Fibroblast of lung (primary cell): ENCODE measurements at regions not wholly inside any gene's neighbourhood (a gene's known extent, or its start where the extent isn't known, plus 50 kb on each side); places are given as distances from the start of the nearest gene placed in this dataset.
A peak's percentile ranks its signal among the peaks of the same experiment; 100 is the strongest.

Experiments used
- DNase-seq, 2 donors: peaks; one replicate each; pipeline versions ENCODE4 v3.0.0 to v3.0.0-alpha.2; 2010; ENCODE audit warnings: low read depth in 2 of 2
- H2AFZ ChIP-seq: 2 replicates; pipeline ENCODE4 v1.5.1; 2012; ENCODE audit warnings: low read length, control low read depth, inconsistent platforms
- H3K27ac ChIP-seq: 2 replicates; pipeline ENCODE4 v1.5.1; 2011; ENCODE audit warnings: low read length, control low read depth; ENCODE audit not compliant: insufficient read depth
- H3K27me3 ChIP-seq: 2 replicates; pipeline ENCODE4 v1.5.1; 2011; ENCODE audit warnings: mild to moderate bottlenecking, low read length; ENCODE audit not compliant: control insufficient read depth, insufficient read depth
- H3K36me3 ChIP-seq: 2 replicates; pipeline ENCODE4 v1.5.1; 2011; ENCODE audit warnings: low read length; ENCODE audit not compliant: control insufficient read depth, insufficient read depth
- H3K4me1 ChIP-seq: 2 replicates; pipeline ENCODE4 v1.5.1; 2011; ENCODE audit warnings: low read length; ENCODE audit not compliant: control insufficient read depth, insufficient read depth; ENCODE audit errors: extremely low read depth
- H3K4me2 ChIP-seq: 2 replicates; pipeline ENCODE4 v1.5.1; 2011; ENCODE audit warnings: low read length, control low read depth; ENCODE audit not compliant: insufficient read depth; ENCODE audit errors: extremely low read depth
- H3K4me3 ChIP-seq, 4 experiments: fragments of 200-600 bp in 1 of 4; sonication (generic) in 1 of 4; replicated peaks in 1 of 4; 2 replicates each; pipeline ENCODE4 v1.5.1; 2011 to 2016; ENCODE audit warnings: low read length in 4 of 4, low read depth in 3 of 4, mild to moderate bottlenecking in 3 of 4, control low read depth in 2 of 4, inconsistent platforms in 1 of 4, mixed read lengths in 1 of 4; ENCODE audit not compliant: insufficient read depth in 1 of 4; ENCODE audit errors: control extremely low read depth in 1 of 4
- H3K79me2 ChIP-seq: 2 replicates; pipeline ENCODE4 v1.5.1; 2012; ENCODE audit warnings: mild to moderate bottlenecking, low read length, inconsistent platforms; ENCODE audit not compliant: control insufficient read depth, insufficient read depth
- H3K9ac ChIP-seq: 2 replicates; pipeline ENCODE4 v1.5.1; 2011; ENCODE audit warnings: mild to moderate bottlenecking, low read length, control low read depth; ENCODE audit not compliant: insufficient read depth
- H3K9me3 ChIP-seq: 2 replicates; pipeline ENCODE4 v1.5.1; 2012; ENCODE audit warnings: low read depth, low read length; ENCODE audit not compliant: control insufficient read depth, insufficient read depth
- H4K20me1 ChIP-seq: 2 replicates; pipeline ENCODE4 v1.5.1; 2011; ENCODE audit warnings: low read length; ENCODE audit not compliant: control insufficient read depth, insufficient read depth; ENCODE audit errors: extremely low read depth
- EZH2 ChIP-seq: IDR thresholded peaks from 2 replicates; pipeline ENCODE4 v1.5.1; 2012; ENCODE audit warnings: low read length, control low read depth, mild to moderate bottlenecking; ENCODE audit errors: missing control alignments
- TF ChIP-seq, protein P1 (sequence below), 2 donors: IDR thresholded peaks in 1 of 2; conservative IDR thresholded peaks in 1 of 2; 1 replicate in 1 of 2; 2 replicates in 1 of 2; pipeline ENCODE4 v1.5.1; 2011 to 2012; ENCODE audit warnings: low read length in 2 of 2, control low read depth in 1 of 2, inconsistent platforms in 1 of 2, low read depth in 1 of 2, mild to moderate bottlenecking in 1 of 2

DNA sequence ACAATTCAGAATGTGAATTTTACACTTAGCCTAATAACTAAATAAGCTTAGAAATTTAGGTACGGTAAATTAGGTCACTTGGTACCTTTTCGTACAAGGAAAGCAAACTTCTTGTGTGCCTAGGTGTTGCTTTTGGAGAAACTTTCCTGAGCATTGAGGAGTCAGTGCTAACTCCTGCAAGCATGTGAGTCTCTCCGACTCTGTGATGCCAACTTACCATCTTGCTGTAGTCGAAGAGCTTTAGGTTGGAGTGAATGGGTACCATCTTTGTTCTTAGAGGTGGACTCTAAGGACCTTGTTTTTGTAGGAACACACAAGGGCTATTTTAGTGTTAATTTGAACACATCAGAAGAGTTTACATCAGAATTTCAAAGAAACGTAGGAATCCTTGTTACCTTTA lies 688.9 kb downstream of the USP25 start:
- H3K9ac ChIP-seq = no peak overlapping the region
- DNase-seq = peak in 1 of 2 donors; percentile 18
- no peaks in the 10 kb centered on the region for H3K9me3 ChIP-seq
- H4K20me1 ChIP-seq = no peaks in the 10 kb centered on the region
- H3K4me1 ChIP-seq = no peaks in the 10 kb centered on the region
- H3K4me2 ChIP-seq = no peak overlapping the region
- TF ChIP-seq, protein P1, sequence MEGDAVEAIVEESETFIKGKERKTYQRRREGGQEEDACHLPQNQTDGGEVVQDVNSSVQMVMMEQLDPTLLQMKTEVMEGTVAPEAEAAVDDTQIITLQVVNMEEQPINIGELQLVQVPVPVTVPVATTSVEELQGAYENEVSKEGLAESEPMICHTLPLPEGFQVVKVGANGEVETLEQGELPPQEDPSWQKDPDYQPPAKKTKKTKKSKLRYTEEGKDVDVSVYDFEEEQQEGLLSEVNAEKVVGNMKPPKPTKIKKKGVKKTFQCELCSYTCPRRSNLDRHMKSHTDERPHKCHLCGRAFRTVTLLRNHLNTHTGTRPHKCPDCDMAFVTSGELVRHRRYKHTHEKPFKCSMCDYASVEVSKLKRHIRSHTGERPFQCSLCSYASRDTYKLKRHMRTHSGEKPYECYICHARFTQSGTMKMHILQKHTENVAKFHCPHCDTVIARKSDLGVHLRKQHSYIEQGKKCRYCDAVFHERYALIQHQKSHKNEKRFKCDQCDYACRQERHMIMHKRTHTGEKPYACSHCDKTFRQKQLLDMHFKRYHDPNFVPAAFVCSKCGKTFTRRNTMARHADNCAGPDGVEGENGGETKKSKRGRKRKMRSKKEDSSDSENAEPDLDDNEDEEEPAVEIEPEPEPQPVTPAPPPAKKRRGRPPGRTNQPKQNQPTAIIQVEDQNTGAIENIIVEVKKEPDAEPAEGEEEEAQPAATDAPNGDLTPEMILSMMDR (conservative IDR thresholded peaks at IDR 0.05 in 1 of 2, IDR thresholded peaks at IDR 0.05 in 1 of 2; ENCODE audit: low read depth in 1 of 2, low read length in 2 of 2) = no peak
- no peak for TF ChIP-seq EZH2
- no peak overlapping the region for H3K27ac ChIP-seq
- no peaks in the 10 kb centered on the region for H3K79me2 ChIP-seq
- no peaks in the 10 kb centered on the region for H3K27me3 ChIP-seq
- H3K36me3 ChIP-seq = no peaks in the 10 kb centered on the region
- no peak overlapping the region for H3K4me3 ChIP-seq
- H2AFZ ChIP-seq = no peak overlapping the region

DNA sequence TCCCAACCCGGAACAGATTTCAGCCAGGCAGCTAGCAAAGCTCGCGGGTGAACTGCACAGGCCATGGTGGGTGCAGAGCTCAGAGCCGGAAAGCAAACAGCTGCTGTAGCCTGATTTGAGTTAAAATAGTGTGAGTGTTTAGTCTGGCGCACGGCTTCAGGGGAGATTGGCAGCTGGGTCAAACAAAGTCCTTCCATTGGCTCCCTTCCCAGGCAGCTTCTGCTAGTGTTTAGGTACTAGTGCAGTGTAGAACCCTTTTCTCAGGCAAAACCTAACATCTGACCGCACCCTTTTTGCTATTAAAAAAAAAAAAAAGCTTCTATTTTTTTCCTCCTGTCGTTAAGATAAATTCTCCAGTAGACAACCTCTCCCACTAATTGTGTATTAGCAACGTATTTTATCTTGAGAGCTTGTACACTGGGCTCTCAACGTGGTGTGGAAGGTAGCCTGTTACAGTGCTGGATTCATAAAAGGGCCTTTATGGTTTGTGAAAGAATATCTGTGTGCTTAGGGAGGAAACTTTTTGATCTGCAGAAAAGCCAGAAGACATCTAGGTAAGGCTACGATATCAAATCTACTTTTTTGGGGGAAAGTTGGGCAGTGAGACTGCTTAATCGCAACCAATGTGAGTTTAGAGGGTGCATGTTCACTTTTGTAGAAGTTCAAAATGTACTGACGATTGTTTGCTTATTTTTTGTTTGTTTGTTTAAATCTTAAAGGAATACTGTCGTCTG lies 689.6 kb downstream of the USP25 start:
- Histone ChIP-seq H3K9me3 (no peaks in the 10 kb centered on the region), H3K36me3 (no peaks in the 10 kb centered on the region), H3K4me2 (peak overlapping the region; percentile 73), H4K20me1 (no peaks in the 10 kb centered on the region), H2AFZ (peak overlapping the region; percentile 36), H3K9ac (no peak overlapping the region), H3K4me3 (peak overlapping the region; percentile 6 to 58 (median 41)), H3K27me3 (no peaks in the 10 kb centered on the region), H3K79me2 (no peaks in the 10 kb centered on the region), H3K4me1 (no peaks in the 10 kb centered on the region), H3K27ac (no peak overlapping the region)
- TF ChIP-seq EZH2 = no peak
- peak; percentile 95 to 98 for DNase-seq

DNA sequence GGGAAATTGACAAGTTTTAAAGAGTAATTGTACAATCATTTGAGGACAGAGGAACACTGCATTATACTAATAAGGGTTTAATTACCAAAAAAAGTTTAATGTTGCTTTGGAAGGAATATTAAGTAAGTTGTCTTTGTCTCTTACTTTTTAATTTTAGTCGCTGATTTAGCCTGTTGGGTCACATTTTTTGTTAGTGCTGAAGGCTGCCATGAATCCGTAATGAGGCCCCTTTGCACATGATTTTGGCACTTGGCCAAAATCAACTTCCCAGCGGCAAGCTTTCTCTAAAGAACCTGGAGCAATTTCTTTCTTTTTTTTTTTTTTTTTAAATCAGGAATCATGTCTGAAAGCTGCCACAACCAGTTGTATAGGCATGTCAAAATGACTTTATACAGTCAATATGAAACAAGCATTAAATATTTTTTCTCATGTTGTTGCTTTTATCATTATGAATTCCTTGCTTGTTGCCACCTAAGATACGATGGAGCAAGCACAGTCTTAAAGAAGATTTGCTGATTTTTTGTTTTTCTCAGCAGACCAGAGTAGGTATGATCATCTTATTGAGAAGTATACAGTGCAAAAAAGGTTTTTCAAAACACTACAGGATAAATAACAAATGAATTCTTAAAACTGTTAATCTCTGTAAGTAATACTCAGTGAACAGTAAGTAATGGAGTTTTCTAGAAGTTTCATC lies 690.4 kb downstream of the USP25 start:
- peak overlapping the region; percentile 6 to 58 (median 38) for H3K4me3 ChIP-seq
- no peaks in the 10 kb centered on the region for H3K27me3 ChIP-seq
- H3K27ac ChIP-seq = no peak overlapping the region
- H3K36me3 ChIP-seq = no peaks in the 10 kb centered on the region
- no peaks in the 10 kb centered on the region for H3K4me1 ChIP-seq
- H3K4me2 ChIP-seq = peak overlapping the region; percentile 52
- H3K9ac ChIP-seq = no peak overlapping the region
- H3K9me3 ChIP-seq = no peaks in the 10 kb centered on the region
- no peak for TF ChIP-seq EZH2
- TF ChIP-seq, protein P1 (conservative IDR thresholded peaks at IDR 0.05 in 1 of 2, IDR thresholded peaks at IDR 0.05 in 1 of 2; ENCODE audit: low read depth in 1 of 2, low read length in 2 of 2) = no peak
- peak; percentile 69 to 84 for DNase-seq
- H4K20me1 ChIP-seq = no peaks in the 10 kb centered on the region
- H2AFZ ChIP-seq = no peak overlapping the region
- no peaks in the 10 kb centered on the region for H3K79me2 ChIP-seq
